ENCODE measurements at regions not wholly inside any gene's neighbourhood (a gene's known extent, or its start where the extent isn't known, plus 50 kb on each side); places are given as distances from the start of the nearest gene placed in this dataset.

- Mint-ChIP-seq H3K9me3 (no peaks in the 10 kb centered on the region), H3K27me3 (ENCODE audit: low read depth) (peaks cover 46% of the 10 kb centered on the region), H3K36me3 (ENCODE audit: insufficient read depth in 1 of 3, low read depth in 3 of 3) (no peaks in the 10 kb centered on the region; a peak in 1 of 7 replicates), H3K4me1 (peaks cover 15 to 16% of the 10 kb centered on the region in 2 experiments), H3K4me3 (no peak overlapping the region), H3K27ac (no peak overlapping the region)
- Histone ChIP-seq H3K56ac (ENCODE audit: insufficient read length, low read depth, low read length) (no peak overlapping the region), H3T11ph (ENCODE audit: low read length) (no peak overlapping the region), H3K4ac (ENCODE audit: low read depth, low read length) (no peak overlapping the region), H3K4me2 (ENCODE audit: insufficient read depth, insufficient read length, low read length) (no peak overlapping the region), H3K9me3 (ENCODE audit: control insufficient read depth, low read depth, low read length) (no peaks in the 10 kb centered on the region), H2BK12ac (ENCODE audit: insufficient read length, low read depth, low read length) (no peak overlapping the region), H2BK15ac (ENCODE audit: low read depth, low read length) (no peak overlapping the region), H3K27ac (ENCODE audit: insufficient read length, low read depth, low read length) (no peak overlapping the region), H3K9ac (ENCODE audit: extremely low read depth, insufficient read length, low read length) (no peak overlapping the region), H4K20me1 (ENCODE audit: control insufficient read depth, insufficient read depth, insufficient read length) (no peaks in the 10 kb centered on the region), H2AK5ac (ENCODE audit: insufficient read length, low read length) (no peak overlapping the region), H4K91ac (ENCODE audit: insufficient read length, low read depth, low read length) (no peak overlapping the region), H3K27me3 (ENCODE audit: insufficient read depth, low read length) (no peaks in the 10 kb centered on the region), H4K5ac (ENCODE audit: insufficient read length, low read depth, low read length) (no peak overlapping the region), H3K79me2 (ENCODE audit: insufficient read depth, low read length) (no peaks in the 10 kb centered on the region; the same call in 1 of the 2 replicates), H2AFZ (ENCODE audit: low read length) (no peak overlapping the region), H3K23me2 (ENCODE audit: insufficient read length, low read depth, low read length, poor library complexity, severe bottlenecking) (no peaks in the 10 kb centered on the region), H3K14ac (ENCODE audit: insufficient read depth, low read length) (no peak overlapping the region), H2BK5ac (ENCODE audit: insufficient read length, low read length) (no peak overlapping the region), H4K8ac (replicated peaks; ENCODE audit: insufficient read length, low read depth, low read length) (no peak overlapping the region), H3K79me1 (ENCODE audit: insufficient read depth, low read depth, low read length, poor library complexity, severe bottlenecking) (no peaks in the 10 kb centered on the region), H3K4me1 (ENCODE audit: insufficient read depth, low read length) (no peaks in the 10 kb centered on the region), H2BK20ac (ENCODE audit: low read depth, low read length, poor library complexity, severe bottlenecking) (no peak overlapping the region), H3K18ac (ENCODE audit: insufficient read length, low read depth, low read length) (no peak overlapping the region), H3K23ac (ENCODE audit: insufficient read length, low read depth, low read length) (no peak overlapping the region), H2BK120ac (ENCODE audit: low read depth, low read length, poor library complexity, severe bottlenecking) (no peak overlapping the region)
- no peak for TF ChIP-seq CTCF (conservative IDR thresholded peaks at IDR 0.05)
- no peak for DNase-seq
- no CpG with 5 or more reads among the region's 5 CpGs for WGBS (ENCODE audit: extremely low coverage, insufficient read length, low lambda C conversion rate)
These were observed 175.0 kb downstream of the MACROH2A1 start for GRCh38 chr5:135223891-135224625.
